OCI-M2 (cell line): ENCODE measurements at regions not wholly inside any gene's neighbourhood (a gene's known extent, or its start where the extent isn't known, plus 50 kb on each side); places are given as distances from the start of the nearest gene placed in this dataset.

Experiments
- DNase-seq: peaks from one replicate; lab custom pipeline; 2025; ENCODE audit not compliant: unreplicated experiment; lab: John Stamatoyannopoulos, UW

GRCh38 chr4:184528713-184529112 is 54.4 kb upstream of the IRF2 start:
- no peak for DNase-seq

GRCh38 chr4:184528051-184528450 is 53.7 kb upstream of the IRF2 start:
- DNase-seq, result no peak

- no peak for DNase-seq
These were observed 51.9 kb upstream of the IRF2 start for GRCh38 chr4:184526228-184526627.
